ENCODE measurements at regions not wholly inside any gene's neighbourhood (a gene's known extent, or its start where the extent isn't known, plus 50 kb on each side); places are given as distances from the start of the nearest gene placed in this dataset.

GRCh38 chr2:111661286-111661940 lies 222.6 kb downstream of the ANAPC1 start:
- intact Hi-C loops (cut with micrococcal nuclease; ENCODE audit: unreplicated experiment) = loop anchor here (10.0 kb wide), 1 partner anchor 177 kb away; no protein-coding TSS in a partner anchor
- peak overlapping the region; percentile 94 for H3K27ac Mint-ChIP-seq (ENCODE audit: unreplicated experiment)
- CTCF ChIA-PET = no interaction called here
- H3K4me1 Mint-ChIP-seq (ENCODE audit: low read depth, unreplicated experiment) = peaks cover 56% of the 10 kb centered on the region
- TF ChIP-seq, protein P1, sequence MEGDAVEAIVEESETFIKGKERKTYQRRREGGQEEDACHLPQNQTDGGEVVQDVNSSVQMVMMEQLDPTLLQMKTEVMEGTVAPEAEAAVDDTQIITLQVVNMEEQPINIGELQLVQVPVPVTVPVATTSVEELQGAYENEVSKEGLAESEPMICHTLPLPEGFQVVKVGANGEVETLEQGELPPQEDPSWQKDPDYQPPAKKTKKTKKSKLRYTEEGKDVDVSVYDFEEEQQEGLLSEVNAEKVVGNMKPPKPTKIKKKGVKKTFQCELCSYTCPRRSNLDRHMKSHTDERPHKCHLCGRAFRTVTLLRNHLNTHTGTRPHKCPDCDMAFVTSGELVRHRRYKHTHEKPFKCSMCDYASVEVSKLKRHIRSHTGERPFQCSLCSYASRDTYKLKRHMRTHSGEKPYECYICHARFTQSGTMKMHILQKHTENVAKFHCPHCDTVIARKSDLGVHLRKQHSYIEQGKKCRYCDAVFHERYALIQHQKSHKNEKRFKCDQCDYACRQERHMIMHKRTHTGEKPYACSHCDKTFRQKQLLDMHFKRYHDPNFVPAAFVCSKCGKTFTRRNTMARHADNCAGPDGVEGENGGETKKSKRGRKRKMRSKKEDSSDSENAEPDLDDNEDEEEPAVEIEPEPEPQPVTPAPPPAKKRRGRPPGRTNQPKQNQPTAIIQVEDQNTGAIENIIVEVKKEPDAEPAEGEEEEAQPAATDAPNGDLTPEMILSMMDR (IDR thresholded peaks at IDR 0.05; ENCODE audit: unreplicated experiment) = no peak
- peak overlapping the region; percentile 15 for H3K4me3 Mint-ChIP-seq (ENCODE audit: low read depth, unreplicated experiment)
- BruUV-seq (replicated peaks) = no TSS peak
- H3K9me3 Mint-ChIP-seq (ENCODE audit: low read depth, unreplicated experiment) = no peaks in the 10 kb centered on the region
- DNase-seq = no peak
- no peaks in the 10 kb centered on the region for H3K27me3 Mint-ChIP-seq (ENCODE audit: unreplicated experiment)
- H3K36me3 Mint-ChIP-seq (ENCODE audit: insufficient read depth, unreplicated experiment) = peaks cover 37% of the 10 kb centered on the region

DNA sequence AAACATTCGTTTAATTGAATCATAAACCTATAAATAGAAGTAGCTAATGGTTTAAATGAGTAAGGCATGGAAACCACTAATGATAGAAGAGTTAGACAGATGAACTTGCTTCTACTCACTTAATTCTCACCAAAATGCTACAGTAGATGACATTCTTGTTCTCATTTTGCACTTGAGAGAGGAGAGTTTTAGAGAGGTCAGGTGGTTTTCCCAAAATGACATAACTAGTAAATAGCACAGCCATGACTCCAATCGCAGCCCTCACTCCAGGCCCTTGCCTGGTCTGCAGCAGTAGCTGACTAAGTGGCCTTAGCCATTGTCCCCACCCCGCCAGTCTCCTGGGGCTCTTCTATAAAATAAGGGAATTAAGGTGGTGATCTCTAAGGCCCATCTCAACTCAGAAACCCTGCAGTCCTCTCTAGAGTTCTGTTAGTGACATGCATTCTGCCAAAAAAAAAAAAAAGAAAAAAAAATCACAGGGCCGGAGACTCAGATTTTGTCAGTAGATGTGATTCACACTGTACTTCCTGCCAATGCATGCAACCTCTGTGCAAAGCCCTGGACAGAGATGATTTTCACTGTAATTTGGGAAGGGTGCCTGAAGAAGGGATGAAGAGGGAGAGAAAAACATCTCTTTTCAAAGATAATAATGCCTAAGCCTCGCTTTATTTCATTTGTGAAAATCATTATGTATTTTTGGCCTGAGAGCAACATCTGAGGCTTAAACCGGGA lies 221.8 kb downstream of the ANAPC1 start:
- Mint-ChIP-seq H3K4me1 (ENCODE audit: low read depth, unreplicated experiment) (peaks cover 52% of the 10 kb centered on the region), H3K9me3 (ENCODE audit: low read depth, unreplicated experiment) (no peaks in the 10 kb centered on the region), H3K27ac (ENCODE audit: unreplicated experiment) (peak overlapping the region; percentile 94), H3K36me3 (ENCODE audit: insufficient read depth, unreplicated experiment) (peaks cover 37% of the 10 kb centered on the region), H3K27me3 (ENCODE audit: unreplicated experiment) (no peaks in the 10 kb centered on the region), H3K4me3 (ENCODE audit: low read depth, unreplicated experiment) (no peak overlapping the region)
- TF ChIP-seq, protein P1 (IDR thresholded peaks at IDR 0.05; ENCODE audit: unreplicated experiment) = no peak
- BruUV-seq (replicated peaks) = no TSS peak
- no peak for DNase-seq
- CTCF ChIA-PET = interaction anchor here (0.9 to 1.1 kb wide), 2 partner anchors 30 to 45 kb away, joined by 3 read pairs; no protein-coding TSS in a partner anchor
- intact Hi-C loops (cut with micrococcal nuclease; ENCODE audit: unreplicated experiment) = loop anchor here (10.0 kb wide), 1 partner anchor 177 kb away; no protein-coding TSS in a partner anchor

DNA sequence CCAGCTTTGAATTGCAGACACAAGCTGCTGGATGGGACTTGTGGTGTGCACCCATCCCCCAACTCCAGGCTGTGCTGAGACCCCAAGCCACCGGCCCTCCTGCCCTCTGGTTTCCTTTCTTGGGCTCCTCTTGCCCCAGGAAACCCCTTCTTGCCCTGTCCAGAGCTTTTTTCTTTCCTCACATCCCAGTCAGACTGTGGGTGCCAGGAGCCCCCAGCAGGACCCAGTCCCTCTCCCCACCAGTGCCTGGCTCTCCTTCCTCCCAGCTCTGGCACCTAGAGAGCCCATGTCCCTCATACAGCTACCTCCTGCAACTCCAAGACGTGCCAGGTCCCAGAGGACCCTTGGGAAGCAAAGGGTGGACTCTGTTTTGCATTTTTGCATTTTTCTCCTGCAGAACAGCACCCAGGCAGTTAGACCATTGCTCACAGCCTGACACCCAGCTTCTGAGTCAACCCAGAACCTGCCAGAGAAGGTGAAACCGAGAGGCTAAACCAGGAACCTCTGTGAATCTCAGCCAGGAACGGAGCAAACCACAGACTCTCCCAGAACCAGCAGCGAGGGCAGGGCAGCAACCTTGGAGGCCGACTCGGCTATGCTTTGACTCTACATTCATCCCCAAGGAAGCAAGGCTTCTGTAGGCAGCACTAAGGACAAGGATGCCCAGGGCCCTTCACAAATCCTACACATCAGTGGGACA lies 221.1 kb downstream of the ANAPC1 start:
- no TSS peak for BruUV-seq (replicated peaks)
- Mint-ChIP-seq H3K27ac (ENCODE audit: unreplicated experiment) (peak overlapping the region; percentile 35), H3K4me1 (ENCODE audit: low read depth, unreplicated experiment) (peaks cover 47% of the 10 kb centered on the region), H3K9me3 (ENCODE audit: low read depth, unreplicated experiment) (no peaks in the 10 kb centered on the region), H3K27me3 (ENCODE audit: unreplicated experiment) (no peaks in the 10 kb centered on the region), H3K36me3 (ENCODE audit: insufficient read depth, unreplicated experiment) (peaks cover 34% of the 10 kb centered on the region), H3K4me3 (ENCODE audit: low read depth, unreplicated experiment) (no peak overlapping the region)
- DNase-seq = no peak
- CTCF ChIA-PET = interaction anchor here (0.9 to 1.1 kb wide), 2 partner anchors 29 to 45 kb away, joined by 3 read pairs; no protein-coding TSS in a partner anchor
- TF ChIP-seq, protein P1 (IDR thresholded peaks at IDR 0.05; ENCODE audit: unreplicated experiment) = no peak
- intact Hi-C loops (cut with micrococcal nuclease; ENCODE audit: unreplicated experiment) = loop anchor here (10.0 kb wide), 1 partner anchor 178 kb away; no protein-coding TSS in a partner anchor

GRCh38 chr2:111663471-111664274 lies 220.3 kb downstream of the ANAPC1 start:
- BruUV-seq (replicated peaks) = no TSS peak
- Mint-ChIP-seq H3K4me3 (ENCODE audit: low read depth, unreplicated experiment) (no peak overlapping the region), H3K4me1 (ENCODE audit: low read depth, unreplicated experiment) (peaks cover 47% of the 10 kb centered on the region), H3K36me3 (ENCODE audit: insufficient read depth, unreplicated experiment) (peaks cover 28% of the 10 kb centered on the region), H3K9me3 (ENCODE audit: low read depth, unreplicated experiment) (no peaks in the 10 kb centered on the region), H3K27me3 (ENCODE audit: unreplicated experiment) (no peaks in the 10 kb centered on the region), H3K27ac (ENCODE audit: unreplicated experiment) (peak overlapping the region; percentile 35)
- TF ChIP-seq, protein P1 (IDR thresholded peaks at IDR 0.05; ENCODE audit: unreplicated experiment) = no peak
- intact Hi-C loops (cut with micrococcal nuclease; ENCODE audit: unreplicated experiment) = loop anchor here (10.0 kb wide), 1 partner anchor 179 kb away; no protein-coding TSS in a partner anchor
- DNase-seq = no peak
- CTCF ChIA-PET = interaction anchor here (1.1 kb wide), 1 partner anchor 46 kb away, joined by 3 read pairs; no protein-coding TSS in a partner anchor
